Cardiac fibroblast (primary cell): ENCODE measurements at regions not wholly inside any gene's neighbourhood (a gene's known extent, or its start where the extent isn't known, plus 50 kb on each side); places are given as distances from the start of the nearest gene placed in this dataset.
"Not testable (repeated sequence)": the region's sequence is repeated elsewhere in the genome, so short reads cannot be mapped to it uniquely, and the experiment has no call there.

Experiments used
- DNase-seq, 2 donors: peaks; one replicate each; pipeline versions ENCODE4 v3.0.0 to v3.0.0-alpha.2; 2010; ENCODE audit warnings: low read depth in 2 of 2
- H3K4me3 ChIP-seq, 2 donors: replicated peaks in 1 of 2; 1 replicate in 1 of 2; 2 replicates in 1 of 2; pipeline ENCODE4 v1.5.1; 2011; ENCODE audit warnings: low read depth in 2 of 2, low read length in 2 of 2, mild to moderate bottlenecking in 2 of 2, moderate library complexity in 1 of 2
- TF ChIP-seq, protein P1 (sequence below): IDR thresholded peaks from one replicate; pipeline ENCODE4 v1.5.1; 2011; ENCODE audit warnings: low read depth, mild to moderate bottlenecking, low read length, inconsistent platforms

DNA sequence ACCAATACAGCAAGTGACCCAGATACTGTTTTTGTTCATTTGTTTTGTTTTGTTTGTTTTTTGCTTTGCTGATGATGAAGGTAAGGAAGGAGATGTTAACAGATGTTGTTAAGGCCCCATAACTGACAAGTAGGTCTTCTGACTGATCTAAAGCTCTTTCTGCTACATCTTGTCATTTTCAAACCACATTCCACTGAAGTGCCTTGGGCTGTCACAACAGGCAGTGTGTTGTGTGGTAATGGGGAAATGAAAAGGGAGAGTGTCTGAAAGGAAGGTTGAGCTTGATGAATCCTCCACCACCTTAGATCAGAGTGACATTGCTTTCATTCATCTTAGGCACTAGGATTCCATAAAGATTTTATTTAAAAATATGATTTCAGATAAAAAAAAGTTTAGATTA lies 479.4 kb upstream of the SYNCRIP start:
- DNase-seq = no peak
- TF ChIP-seq, protein P1, sequence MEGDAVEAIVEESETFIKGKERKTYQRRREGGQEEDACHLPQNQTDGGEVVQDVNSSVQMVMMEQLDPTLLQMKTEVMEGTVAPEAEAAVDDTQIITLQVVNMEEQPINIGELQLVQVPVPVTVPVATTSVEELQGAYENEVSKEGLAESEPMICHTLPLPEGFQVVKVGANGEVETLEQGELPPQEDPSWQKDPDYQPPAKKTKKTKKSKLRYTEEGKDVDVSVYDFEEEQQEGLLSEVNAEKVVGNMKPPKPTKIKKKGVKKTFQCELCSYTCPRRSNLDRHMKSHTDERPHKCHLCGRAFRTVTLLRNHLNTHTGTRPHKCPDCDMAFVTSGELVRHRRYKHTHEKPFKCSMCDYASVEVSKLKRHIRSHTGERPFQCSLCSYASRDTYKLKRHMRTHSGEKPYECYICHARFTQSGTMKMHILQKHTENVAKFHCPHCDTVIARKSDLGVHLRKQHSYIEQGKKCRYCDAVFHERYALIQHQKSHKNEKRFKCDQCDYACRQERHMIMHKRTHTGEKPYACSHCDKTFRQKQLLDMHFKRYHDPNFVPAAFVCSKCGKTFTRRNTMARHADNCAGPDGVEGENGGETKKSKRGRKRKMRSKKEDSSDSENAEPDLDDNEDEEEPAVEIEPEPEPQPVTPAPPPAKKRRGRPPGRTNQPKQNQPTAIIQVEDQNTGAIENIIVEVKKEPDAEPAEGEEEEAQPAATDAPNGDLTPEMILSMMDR = no peak
- no peak overlapping the region for H3K4me3 ChIP-seq

DNA sequence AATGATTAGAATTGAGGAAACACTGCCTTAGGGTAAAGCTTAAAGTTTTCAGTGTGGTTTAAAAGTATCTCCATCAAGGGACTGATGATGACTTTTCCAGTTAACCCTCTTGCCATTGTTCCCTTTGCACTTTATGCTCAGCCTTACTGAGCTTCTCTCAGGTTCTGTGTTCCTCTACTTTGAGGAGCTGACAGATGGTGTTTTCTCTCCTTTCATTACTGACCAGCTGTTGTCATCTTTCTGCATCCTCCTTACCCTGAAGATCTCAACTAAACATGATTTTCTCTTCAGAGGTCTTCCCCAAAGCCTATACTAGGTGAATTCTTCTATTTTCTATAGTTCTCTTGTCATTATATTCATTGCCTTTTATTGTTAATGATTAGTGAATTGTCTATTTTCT lies 475.6 kb upstream of the SYNCRIP start:
- H3K4me3 ChIP-seq = no peak overlapping the region
- TF ChIP-seq, protein P1 = no peak
- no peak for DNase-seq

DNA sequence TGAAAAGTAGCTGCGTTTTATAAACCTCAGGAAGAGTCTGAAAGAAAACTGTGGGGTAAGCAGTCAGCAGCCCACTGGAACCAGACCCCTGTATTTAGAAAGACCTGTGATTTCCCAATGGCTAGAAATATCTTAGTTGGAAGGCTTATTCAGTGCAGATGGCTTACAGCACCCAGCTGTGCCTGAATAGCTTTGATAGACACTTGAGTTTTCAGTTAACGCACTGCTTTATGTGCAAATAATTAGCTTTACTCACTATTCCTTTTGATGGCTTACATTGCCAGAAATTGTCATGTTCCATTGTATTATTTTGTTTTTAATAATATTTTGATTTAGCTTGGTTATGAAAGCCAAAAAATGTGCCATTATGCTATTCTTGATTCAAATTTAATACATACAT lies 465.3 kb upstream of the SYNCRIP start:
- TF ChIP-seq, protein P1 = no peak
- no peak overlapping the region for H3K4me3 ChIP-seq
- DNase-seq = no peak

DNA sequence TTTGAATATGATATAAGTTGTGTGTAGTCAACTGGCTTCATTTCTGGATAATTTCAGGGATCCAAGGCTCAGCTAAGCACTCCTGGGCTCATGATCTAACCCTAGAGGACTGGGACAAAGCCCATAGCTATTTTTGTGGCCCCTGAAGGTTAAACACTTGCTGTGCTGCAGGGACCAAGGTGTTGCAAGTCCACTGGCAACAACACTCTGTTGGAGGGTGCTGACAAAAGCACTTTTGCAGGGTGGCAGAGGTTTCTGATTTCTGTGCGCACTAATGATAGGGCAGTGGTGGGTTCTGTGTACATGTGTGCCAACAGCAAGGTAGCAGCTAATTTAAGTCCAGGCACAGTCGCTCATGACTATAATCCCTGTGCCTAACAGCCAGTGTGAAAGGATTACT lies 445.3 kb upstream of the SYNCRIP start:
- DNase-seq = no peak
- no peak overlapping the region for H3K4me3 ChIP-seq
- TF ChIP-seq, protein P1 = no peak

DNA sequence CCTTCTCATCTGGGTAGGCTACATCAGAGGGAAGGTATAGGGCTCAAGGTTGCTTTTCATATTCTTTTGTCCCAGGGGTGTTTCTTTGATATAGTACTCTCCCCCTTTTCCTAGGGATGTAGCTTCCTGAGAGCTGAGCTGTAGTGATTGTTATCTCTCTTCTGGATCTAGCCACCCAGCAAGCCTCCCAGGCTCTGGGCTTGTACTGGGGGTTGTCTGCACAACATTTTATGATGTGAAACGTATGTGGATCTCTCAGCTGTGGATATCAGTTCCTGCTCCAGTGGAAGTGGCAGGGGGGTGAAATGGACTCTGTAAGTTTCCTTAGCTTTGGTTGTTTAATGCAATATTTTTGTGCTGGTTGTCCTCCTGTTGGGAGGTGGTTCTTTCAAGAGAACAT lies 437.3 kb upstream of the SYNCRIP start:
- H3K4me3 ChIP-seq = no peak overlapping the region
- no peak for DNase-seq
- TF ChIP-seq, protein P1 = no peak

DNA sequence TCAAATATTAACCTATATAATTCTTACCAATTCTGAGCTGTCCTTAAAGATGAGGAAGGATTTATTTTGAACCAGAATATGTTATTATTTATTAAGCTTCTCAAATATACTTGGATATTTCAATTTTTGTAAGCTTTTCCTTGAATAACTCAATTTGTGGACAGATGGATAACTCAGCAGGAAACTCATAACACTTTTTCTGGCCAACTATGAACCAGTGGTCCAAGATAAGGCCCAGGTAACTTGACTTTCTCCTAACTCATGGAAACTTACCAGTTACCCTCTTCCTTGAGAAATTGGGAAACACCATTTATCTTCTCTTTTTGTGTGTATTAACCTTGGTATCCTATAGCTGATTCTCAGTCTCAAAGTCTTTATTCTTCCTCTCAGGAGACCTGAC lies 427.5 kb upstream of the SYNCRIP start:
- H3K4me3 ChIP-seq = no peak overlapping the region
- no peak for DNase-seq
- TF ChIP-seq, protein P1 = no peak

DNA sequence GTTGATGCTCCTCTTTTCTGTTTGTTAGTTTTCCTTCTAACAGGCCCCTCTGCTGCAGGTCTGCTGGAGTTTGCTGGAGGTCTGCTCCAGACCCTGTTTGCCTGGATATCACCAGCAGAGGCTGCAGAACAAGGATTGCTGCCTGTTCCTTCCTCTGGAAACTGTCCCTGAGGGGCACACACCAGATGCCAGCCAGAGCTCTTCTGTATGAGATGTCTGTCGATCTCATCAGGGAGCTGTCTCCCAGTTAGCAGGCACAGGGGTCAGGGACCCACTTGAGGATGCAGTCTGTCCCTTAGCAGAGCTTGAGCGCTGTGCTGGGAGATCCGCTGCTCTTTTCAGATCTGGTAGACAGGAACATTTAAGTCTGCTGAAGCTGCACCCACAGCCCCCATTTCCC lies 422.3 kb upstream of the SYNCRIP start:
- DNase-seq, H3K4me3 ChIP-seq: not testable (repeated sequence)

DNA sequence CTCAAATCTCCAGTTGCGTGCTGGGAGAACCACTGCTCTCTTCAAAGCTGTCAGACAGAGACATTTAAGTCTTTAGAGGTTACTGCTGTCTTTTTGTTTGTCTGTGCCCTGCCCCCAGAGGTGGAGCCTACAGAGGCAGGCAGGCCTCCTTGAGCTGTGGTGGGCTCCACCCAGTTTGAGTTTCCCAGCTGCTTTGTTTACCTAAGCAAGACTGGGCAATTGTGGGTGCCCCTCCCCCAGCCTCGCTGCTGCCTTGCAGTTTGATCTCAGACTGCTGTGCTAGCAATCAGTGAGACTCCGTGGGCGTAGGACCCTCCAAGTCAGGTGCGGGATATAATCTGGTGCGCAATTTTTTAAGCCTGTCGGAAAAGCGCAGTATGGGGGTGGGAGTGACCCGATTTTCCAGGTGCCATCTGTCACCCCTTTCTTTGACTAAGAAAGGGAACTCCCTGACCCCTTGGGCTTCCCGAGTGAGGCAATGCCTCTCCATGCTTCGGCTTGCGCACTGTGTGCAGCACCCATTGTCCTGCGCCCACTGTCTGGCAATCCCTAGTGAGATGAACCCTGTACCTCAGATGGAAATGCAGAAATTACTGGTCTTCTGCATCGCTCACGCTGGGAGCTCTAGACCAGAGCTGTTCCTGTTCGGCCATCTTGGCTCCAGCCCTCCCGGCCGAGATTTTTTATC lies 414.8 kb upstream of the SYNCRIP start:
- H3K4me3 ChIP-seq, DNase-seq: not testable (repeated sequence)
